ENCODE measurements at regions not wholly inside any gene's neighbourhood (a gene's known extent, or its start where the extent isn't known, plus 50 kb on each side); places are given as distances from the start of the nearest gene placed in this dataset.
"Not testable (repeated sequence)": the region's sequence is repeated elsewhere in the genome, so short reads cannot be mapped to it uniquely, and the experiment has no call there.

DNA sequence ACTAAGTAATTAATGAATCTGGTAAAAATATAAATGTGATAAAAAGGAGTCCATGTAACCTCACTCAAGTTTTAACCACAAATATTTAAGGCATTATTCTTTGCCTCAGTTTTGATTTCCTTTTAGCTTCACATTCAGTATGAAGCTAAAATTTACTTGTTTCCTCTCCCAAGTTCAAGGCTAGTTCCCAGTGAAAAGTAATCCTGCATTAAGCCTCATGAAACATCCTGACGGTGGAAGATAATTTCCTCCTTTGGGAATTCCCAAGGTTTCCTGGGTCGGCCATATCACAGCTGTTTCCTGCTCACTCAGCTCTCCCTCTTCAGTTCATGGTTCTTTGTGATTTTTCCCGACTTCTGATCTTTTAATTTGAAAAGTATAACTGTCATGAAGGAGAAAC is 1256.8 kb upstream of the FLRT2 start:
- Histone ChIP-seq H3K79me2 (ENCODE audit: control insufficient read depth, insufficient read depth, low read length, unreplicated experiment) (no peaks in the 10 kb centered on the region), H3K27me3 (ENCODE audit: insufficient read depth, low read length) (no peaks in the 10 kb centered on the region), H2AFZ (ENCODE audit: low read length, unreplicated experiment) (no peak overlapping the region), H3K4me1 (ENCODE audit: control insufficient read depth, insufficient read depth, low read length, unreplicated experiment) (no peaks in the 10 kb centered on the region), H3K4me3 (ENCODE audit: low read depth, low read length) (no peak overlapping the region), H3K36me3 (ENCODE audit: insufficient read depth, low read length) (no peaks in the 10 kb centered on the region), H3K27ac (ENCODE audit: low read depth, low read length) (no peak overlapping the region)

DNA sequence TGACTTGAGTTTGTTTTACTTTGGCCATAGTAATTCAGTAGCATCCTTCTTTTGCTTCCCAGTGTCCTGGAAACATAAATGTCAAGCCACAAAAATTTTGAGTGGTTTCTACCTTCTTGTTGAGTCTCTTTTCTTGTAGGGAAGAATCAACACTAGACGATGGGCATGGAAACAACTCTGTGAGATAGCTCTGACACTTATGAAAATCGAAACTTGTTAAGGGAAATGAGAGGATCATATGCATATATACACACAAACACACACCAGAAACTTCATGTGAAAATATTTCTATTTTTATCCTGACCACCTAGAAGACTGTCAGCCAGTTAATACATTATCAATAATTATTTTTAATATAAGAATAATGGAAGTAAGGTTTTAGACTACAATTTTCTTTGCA is 1247.3 kb upstream of the FLRT2 start:
- Histone ChIP-seq H3K4me1 (ENCODE audit: control insufficient read depth, insufficient read depth, low read length, unreplicated experiment) (no peaks in the 10 kb centered on the region), H3K36me3 (ENCODE audit: insufficient read depth, low read length) (no peaks in the 10 kb centered on the region), H2AFZ (ENCODE audit: low read length, unreplicated experiment) (no peak overlapping the region), H3K27ac (ENCODE audit: low read depth, low read length) (no peak overlapping the region), H3K79me2 (ENCODE audit: control insufficient read depth, insufficient read depth, low read length, unreplicated experiment) (no peaks in the 10 kb centered on the region), H3K4me3 (ENCODE audit: low read depth, low read length) (no peak overlapping the region), H3K27me3 (ENCODE audit: insufficient read depth, low read length) (no peaks in the 10 kb centered on the region)

DNA sequence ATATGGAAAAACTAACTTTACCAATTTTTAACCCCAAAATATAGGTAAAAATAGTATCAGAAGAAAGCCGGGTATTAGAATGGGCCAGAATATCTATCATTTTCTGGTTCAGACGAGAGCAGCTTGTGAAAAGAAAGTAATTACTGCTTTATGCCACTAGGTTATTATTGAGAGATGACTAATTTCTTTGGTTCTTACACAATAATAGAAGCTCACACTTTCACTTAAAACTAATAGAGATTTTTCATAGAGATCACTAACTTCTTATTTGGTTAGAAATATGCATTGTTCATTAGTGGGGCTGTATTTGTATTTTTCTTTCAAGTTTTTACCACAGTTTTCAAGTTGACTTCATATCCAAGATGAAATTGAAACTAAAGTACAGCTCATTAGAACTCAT is 1241.2 kb upstream of the FLRT2 start:
- no peak overlapping the region for H3K27ac ChIP-seq (ENCODE audit: low read depth, low read length)
- no peaks in the 10 kb centered on the region for H3K36me3 ChIP-seq (ENCODE audit: insufficient read depth, low read length)
- no peaks in the 10 kb centered on the region for H3K27me3 ChIP-seq (ENCODE audit: insufficient read depth, low read length)
- H3K79me2 ChIP-seq (ENCODE audit: control insufficient read depth, insufficient read depth, low read length, unreplicated experiment), result no peaks in the 10 kb centered on the region
- no peak overlapping the region for H2AFZ ChIP-seq (ENCODE audit: low read length, unreplicated experiment)
- H3K4me1 ChIP-seq (ENCODE audit: control insufficient read depth, insufficient read depth, low read length, unreplicated experiment), result no peaks in the 10 kb centered on the region
- H3K4me3 ChIP-seq (ENCODE audit: low read depth, low read length), result no peak overlapping the region

DNA sequence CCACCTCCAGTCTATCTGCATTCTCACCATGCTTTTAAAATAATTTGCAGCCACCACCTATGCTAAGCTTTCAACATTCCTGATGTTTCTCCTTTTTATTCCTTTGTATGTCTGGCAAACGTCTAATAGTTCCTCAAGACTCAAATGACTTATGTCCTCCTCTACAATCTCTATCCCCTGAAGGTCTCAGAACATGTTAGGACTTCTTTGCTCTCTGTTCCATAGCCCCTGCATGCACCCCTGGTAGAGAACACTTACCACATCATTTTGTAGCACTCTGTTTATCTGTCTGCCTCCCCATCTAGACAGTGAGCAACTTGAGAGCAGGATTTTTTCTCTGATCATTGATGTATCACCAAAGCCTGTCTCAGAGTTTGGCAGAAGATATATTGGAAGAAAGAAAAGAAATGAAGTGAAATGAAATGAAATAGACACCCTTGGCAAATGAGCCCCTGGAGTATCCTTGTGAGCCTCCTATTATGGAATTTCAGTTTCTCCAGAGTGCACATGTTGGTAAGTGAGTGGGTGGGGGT is 1231.2 kb upstream of the FLRT2 start:
- no peak overlapping the region for H3K27ac ChIP-seq (ENCODE audit: low read depth, low read length)
- H3K36me3 ChIP-seq (ENCODE audit: insufficient read depth, low read length), result no peaks in the 10 kb centered on the region
- H3K27me3 ChIP-seq (ENCODE audit: insufficient read depth, low read length), result no peaks in the 10 kb centered on the region
- H3K79me2 ChIP-seq (ENCODE audit: control insufficient read depth, insufficient read depth, low read length, unreplicated experiment), result no peaks in the 10 kb centered on the region
- no peak overlapping the region for H3K4me3 ChIP-seq (ENCODE audit: low read depth, low read length)
- no peak overlapping the region for H2AFZ ChIP-seq (ENCODE audit: low read length, unreplicated experiment)
- no peaks in the 10 kb centered on the region for H3K4me1 ChIP-seq (ENCODE audit: control insufficient read depth, insufficient read depth, low read length, unreplicated experiment)

DNA sequence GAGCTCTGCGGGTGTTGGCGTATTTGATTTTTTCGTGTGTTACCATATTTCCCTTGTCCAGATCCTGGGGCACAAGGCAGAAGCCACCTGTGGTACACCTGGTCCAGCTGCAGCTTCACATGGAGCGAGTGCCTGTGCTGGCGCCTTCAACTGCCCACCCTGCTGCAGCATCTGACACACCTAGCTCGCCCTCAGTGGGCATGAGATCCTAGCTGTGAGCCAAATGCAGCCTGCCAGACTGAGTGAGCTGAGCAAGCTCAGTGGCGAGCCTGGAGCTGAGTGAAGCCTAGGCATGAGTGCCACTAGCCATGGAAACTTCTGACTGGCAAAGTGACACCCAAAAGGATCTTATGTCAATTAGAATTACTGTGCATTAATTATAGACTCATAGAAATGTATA is 1226.8 kb upstream of the FLRT2 start:
- Histone ChIP-seq H3K79me2 (ENCODE audit: control insufficient read depth, insufficient read depth, low read length, unreplicated experiment) (no peaks in the 10 kb centered on the region), H3K4me1 (ENCODE audit: control insufficient read depth, insufficient read depth, low read length, unreplicated experiment) (no peaks in the 10 kb centered on the region), H3K27me3 (ENCODE audit: insufficient read depth, low read length) (no peaks in the 10 kb centered on the region), H3K36me3 (ENCODE audit: insufficient read depth, low read length) (no peaks in the 10 kb centered on the region), H3K27ac (ENCODE audit: low read depth, low read length) (no peak overlapping the region), H3K4me3 (ENCODE audit: low read depth, low read length) (no peak overlapping the region), H2AFZ (ENCODE audit: low read length, unreplicated experiment) (no peak overlapping the region)

DNA sequence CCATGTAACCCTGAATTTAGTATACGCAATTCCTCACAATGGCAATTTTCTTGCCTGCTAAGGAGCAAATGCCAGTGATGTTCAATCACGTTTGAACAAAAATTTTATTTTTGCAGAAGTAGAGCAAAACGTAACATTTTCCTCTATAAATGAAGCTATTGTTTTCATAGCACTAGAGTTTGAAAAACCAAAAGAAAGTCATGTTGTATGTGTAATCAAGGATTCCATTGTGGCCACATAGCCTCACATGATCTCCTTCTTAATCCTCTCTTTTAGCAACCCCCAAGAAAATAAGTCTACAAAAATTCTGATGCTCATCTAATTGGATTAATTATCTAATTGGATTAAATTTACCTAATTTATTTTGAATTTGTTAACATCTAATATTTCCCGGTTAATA is 1217.4 kb upstream of the FLRT2 start:
- H3K4me3 ChIP-seq (ENCODE audit: low read depth, low read length), result no peak overlapping the region
- H3K27ac ChIP-seq (ENCODE audit: low read depth, low read length), result no peak overlapping the region
- H3K79me2 ChIP-seq (ENCODE audit: control insufficient read depth, insufficient read depth, low read length, unreplicated experiment), result no peaks in the 10 kb centered on the region
- no peaks in the 10 kb centered on the region for H3K27me3 ChIP-seq (ENCODE audit: insufficient read depth, low read length)
- H3K4me1 ChIP-seq (ENCODE audit: control insufficient read depth, insufficient read depth, low read length, unreplicated experiment), result no peaks in the 10 kb centered on the region
- H3K36me3 ChIP-seq (ENCODE audit: insufficient read depth, low read length), result no peaks in the 10 kb centered on the region
- H2AFZ ChIP-seq (ENCODE audit: low read length, unreplicated experiment), result no peak overlapping the region

DNA sequence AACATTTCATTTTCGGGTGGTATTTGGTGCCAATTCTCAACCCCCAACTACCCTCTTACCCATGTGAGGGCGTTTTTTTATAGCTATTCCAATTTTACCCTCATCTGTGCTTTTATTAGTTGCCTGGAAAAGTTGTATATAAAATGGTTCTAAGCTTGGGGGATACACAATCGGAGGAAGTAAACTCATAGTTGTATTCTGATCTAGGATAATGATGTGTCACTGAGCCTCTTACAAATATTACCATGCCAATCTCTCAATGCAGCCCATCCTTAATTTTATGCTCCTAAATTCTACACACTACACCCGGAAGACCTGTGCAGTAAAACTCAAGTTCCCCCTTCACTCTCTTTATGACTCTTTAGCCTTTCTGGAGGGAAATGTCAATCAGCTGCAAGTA is 1206.5 kb upstream of the FLRT2 start:
- H2AFZ ChIP-seq (ENCODE audit: low read length, unreplicated experiment), result no peak overlapping the region
- no peak overlapping the region for H3K4me3 ChIP-seq (ENCODE audit: low read depth, low read length)
- H3K27me3 ChIP-seq (ENCODE audit: insufficient read depth, low read length), result no peaks in the 10 kb centered on the region
- no peaks in the 10 kb centered on the region for H3K36me3 ChIP-seq (ENCODE audit: insufficient read depth, low read length)
- H3K79me2 ChIP-seq (ENCODE audit: control insufficient read depth, insufficient read depth, low read length, unreplicated experiment), result no peaks in the 10 kb centered on the region
- no peak overlapping the region for H3K27ac ChIP-seq (ENCODE audit: low read depth, low read length)
- H3K4me1 ChIP-seq (ENCODE audit: control insufficient read depth, insufficient read depth, low read length, unreplicated experiment), result no peaks in the 10 kb centered on the region

DNA sequence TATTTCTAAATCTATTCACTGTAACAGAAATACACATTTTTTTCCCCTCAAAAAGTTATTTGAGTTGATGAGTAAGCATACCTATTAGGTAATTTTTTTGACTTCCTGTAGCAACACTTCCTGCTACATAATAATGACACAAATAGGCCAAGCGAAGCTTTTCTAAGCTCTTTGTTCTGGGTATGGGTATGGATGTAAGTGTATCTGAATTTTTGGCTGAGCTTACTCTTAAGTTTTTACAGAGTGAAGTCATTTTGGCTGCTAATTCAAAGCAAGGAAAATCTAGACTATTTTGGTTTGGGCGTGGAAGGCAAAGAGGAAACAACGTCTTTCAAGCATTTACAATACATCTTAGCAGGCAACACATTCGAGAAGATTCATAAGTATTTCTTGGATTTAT is 1206.0 kb upstream of the FLRT2 start:
- Histone ChIP-seq H2AFZ (ENCODE audit: low read length, unreplicated experiment) (no peak overlapping the region), H3K27ac (ENCODE audit: low read depth, low read length) (no peak overlapping the region), H3K36me3 (ENCODE audit: insufficient read depth, low read length) (no peaks in the 10 kb centered on the region)

DNA sequence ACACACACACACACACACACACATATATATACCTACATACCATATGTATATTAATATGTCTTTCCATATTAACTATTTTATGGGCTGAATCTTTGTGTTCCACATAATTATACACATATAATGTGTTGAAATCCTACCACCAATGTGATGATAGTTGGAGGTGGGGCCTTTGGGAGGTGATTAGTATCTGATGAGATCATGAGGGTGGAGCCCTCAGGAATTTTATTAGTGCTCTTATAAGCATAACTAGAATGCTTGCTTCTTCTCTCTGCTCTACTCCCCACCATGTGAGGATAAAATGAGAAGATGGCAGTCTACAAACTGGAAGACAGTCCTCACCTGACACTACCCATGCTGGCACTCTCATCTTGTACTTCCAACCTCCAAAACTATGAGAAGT is 1193.5 kb upstream of the FLRT2 start:
- Histone ChIP-seq H3K4me3 (ENCODE audit: low read depth, low read length) (no peak overlapping the region), H3K79me2 (ENCODE audit: control insufficient read depth, insufficient read depth, low read length, unreplicated experiment) (no peaks in the 10 kb centered on the region), H2AFZ (ENCODE audit: low read length, unreplicated experiment) (no peak overlapping the region), H3K36me3 (ENCODE audit: insufficient read depth, low read length) (no peaks in the 10 kb centered on the region), H3K27ac (ENCODE audit: low read depth, low read length) (no peak overlapping the region), H3K4me1 (ENCODE audit: control insufficient read depth, insufficient read depth, low read length, unreplicated experiment) (no peaks in the 10 kb centered on the region), H3K27me3 (ENCODE audit: insufficient read depth, low read length) (no peaks in the 10 kb centered on the region)

More for the DNA sequence above, 1206.0 kb upstream of the FLRT2 start:
- H3K4me1 ChIP-seq (ENCODE audit: control insufficient read depth, insufficient read depth, low read length, unreplicated experiment), result no peaks in the 10 kb centered on the region
- H3K4me3 ChIP-seq (ENCODE audit: low read depth, low read length), result no peak overlapping the region
- no peaks in the 10 kb centered on the region for H3K27me3 ChIP-seq (ENCODE audit: insufficient read depth, low read length)
- no peaks in the 10 kb centered on the region for H3K79me2 ChIP-seq (ENCODE audit: control insufficient read depth, insufficient read depth, low read length, unreplicated experiment)

DNA sequence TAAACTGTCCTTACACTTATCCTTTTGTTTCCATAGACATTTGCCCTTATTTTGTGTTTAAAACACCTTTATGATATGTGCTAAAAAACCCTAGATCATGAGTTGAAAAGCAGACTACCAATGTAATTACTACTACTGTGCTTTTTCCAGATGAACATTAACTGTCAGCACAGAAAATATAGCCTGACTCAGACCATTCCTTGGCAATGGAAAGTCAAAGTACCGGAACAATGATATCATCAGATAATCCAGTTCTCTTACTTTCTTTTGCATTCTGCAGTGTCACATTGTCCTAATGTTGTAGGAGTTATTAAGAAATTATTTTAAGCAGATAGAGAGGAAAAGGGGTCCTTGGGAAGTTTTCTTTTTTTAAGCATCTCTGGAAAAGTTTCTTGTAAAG is 1189.0 kb upstream of the FLRT2 start:
- no peaks in the 10 kb centered on the region for H3K79me2 ChIP-seq (ENCODE audit: control insufficient read depth, insufficient read depth, low read length, unreplicated experiment)
- no peak overlapping the region for H3K27ac ChIP-seq (ENCODE audit: low read depth, low read length)
- no peaks in the 10 kb centered on the region for H3K4me1 ChIP-seq (ENCODE audit: control insufficient read depth, insufficient read depth, low read length, unreplicated experiment)
- no peak overlapping the region for H2AFZ ChIP-seq (ENCODE audit: low read length, unreplicated experiment)
- H3K4me3 ChIP-seq (ENCODE audit: low read depth, low read length), result no peak overlapping the region
- H3K27me3 ChIP-seq (ENCODE audit: insufficient read depth, low read length), result no peaks in the 10 kb centered on the region
- no peaks in the 10 kb centered on the region for H3K36me3 ChIP-seq (ENCODE audit: insufficient read depth, low read length)

DNA sequence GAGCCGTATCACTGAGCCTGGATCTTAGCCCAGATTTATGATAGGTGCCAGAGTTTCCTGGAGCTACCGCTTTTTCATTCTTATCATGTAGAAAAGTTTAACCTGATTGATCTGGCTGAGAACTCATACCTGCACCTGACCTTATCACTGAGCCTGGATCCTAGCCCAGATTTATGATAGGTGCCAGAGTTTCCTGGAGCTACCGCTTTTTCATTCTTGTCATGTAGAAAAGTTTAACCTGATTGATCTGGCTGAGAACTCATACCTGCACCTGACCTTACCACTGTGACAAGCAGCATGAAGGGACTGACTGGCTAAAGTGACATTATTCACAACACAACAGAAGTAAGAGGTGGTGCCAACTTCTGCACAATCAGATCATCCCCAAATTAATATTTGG is 1188.1 kb upstream of the FLRT2 start:
- H2AFZ ChIP-seq (ENCODE audit: low read length, unreplicated experiment); H3K27ac ChIP-seq (ENCODE audit: low read depth, low read length); H3K4me3 ChIP-seq (ENCODE audit: low read depth, low read length); H3K36me3 ChIP-seq (ENCODE audit: insufficient read depth, low read length); H3K4me1 ChIP-seq (ENCODE audit: control insufficient read depth, insufficient read depth, low read length, unreplicated experiment); H3K27me3 ChIP-seq (ENCODE audit: insufficient read depth, low read length); H3K79me2 ChIP-seq (ENCODE audit: control insufficient read depth, insufficient read depth, low read length, unreplicated experiment): not testable (repeated sequence)

All from ACC112 (cell line).